Breast epithelium (tissue), 3 donors: ENCODE measurements at regions not wholly inside any gene's neighbourhood (a gene's known extent, or its start where the extent isn't known, plus 50 kb on each side); places are given as distances from the start of the nearest gene placed in this dataset.

ENCODE experiments used
- POLR2A ChIP-seq: fragments of 450-650 bp; IDR thresholded peaks from one replicate; pipeline ENCODE4 v1.6.1; 2016; ENCODE audit warnings: antibody characterized with exemption, mild to moderate bottlenecking, moderate library complexity
- TF ChIP-seq, protein P1 (sequence below), 3 donors: fragments of 450-650 bp; IDR thresholded peaks; one replicate each; pipeline ENCODE4 v1.5.1; 2016 to 2017; ENCODE audit warnings: antibody characterized with exemption in 3 of 3, mild to moderate bottlenecking in 3 of 3, moderate library complexity in 3 of 3

DNA sequence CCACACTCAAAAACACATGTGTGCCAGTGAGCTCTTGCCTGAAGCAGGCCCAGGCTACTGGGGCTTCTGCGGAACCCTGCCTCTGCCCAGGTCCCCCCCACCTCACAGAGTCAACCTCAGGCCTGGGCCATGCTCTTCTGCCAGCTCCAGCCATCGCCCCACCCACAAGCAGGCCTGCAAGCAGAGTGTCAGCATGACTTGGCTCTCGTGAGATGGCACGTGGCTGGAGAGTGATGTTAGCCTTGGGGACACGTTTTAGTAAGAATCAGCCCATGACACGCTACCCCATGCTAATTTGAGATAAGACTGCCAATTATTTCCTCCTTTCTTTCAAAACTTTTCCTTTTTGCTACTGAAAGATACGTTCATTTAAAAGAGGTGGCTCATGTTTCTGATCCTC, 351.7 kb downstream of the IRX2 start:
- no peak for TF ChIP-seq POLR2A
- TF ChIP-seq, protein P1, sequence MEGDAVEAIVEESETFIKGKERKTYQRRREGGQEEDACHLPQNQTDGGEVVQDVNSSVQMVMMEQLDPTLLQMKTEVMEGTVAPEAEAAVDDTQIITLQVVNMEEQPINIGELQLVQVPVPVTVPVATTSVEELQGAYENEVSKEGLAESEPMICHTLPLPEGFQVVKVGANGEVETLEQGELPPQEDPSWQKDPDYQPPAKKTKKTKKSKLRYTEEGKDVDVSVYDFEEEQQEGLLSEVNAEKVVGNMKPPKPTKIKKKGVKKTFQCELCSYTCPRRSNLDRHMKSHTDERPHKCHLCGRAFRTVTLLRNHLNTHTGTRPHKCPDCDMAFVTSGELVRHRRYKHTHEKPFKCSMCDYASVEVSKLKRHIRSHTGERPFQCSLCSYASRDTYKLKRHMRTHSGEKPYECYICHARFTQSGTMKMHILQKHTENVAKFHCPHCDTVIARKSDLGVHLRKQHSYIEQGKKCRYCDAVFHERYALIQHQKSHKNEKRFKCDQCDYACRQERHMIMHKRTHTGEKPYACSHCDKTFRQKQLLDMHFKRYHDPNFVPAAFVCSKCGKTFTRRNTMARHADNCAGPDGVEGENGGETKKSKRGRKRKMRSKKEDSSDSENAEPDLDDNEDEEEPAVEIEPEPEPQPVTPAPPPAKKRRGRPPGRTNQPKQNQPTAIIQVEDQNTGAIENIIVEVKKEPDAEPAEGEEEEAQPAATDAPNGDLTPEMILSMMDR (IDR thresholded peaks at IDR 0.05): no peak
